ENCODE measurements at regions not wholly inside any gene's neighbourhood (a gene's known extent, or its start where the extent isn't known, plus 50 kb on each side); places are given as distances from the start of the nearest gene placed in this dataset.

DNA sequence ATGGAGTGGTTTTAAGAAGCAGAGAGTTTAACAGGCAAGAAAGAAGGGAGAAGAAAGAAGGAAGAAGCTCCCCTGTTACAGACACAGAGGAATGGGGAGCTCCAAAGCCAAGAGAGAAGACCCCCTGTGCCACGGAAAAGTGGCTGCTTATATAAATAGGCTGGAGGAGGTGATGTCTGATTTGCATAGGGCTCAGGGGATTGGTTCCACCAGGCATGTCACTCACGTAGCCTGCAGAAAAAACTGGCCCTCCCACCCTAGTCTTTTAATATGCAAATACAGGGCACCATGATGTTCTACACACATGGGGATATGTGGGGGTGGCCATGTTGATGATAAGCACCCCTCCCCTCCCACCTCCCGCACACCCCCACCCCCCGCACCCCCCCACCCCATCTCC is 99.6 kb downstream of the ETS2 start:
- TF ChIP-seq EZH2phosphoT487 (IDR thresholded peaks at IDR 0.05; ENCODE audit: low read depth, severe bottlenecking, unreplicated experiment) (no peak), EZH2 (IDR thresholded peaks at IDR 0.05; ENCODE audit: borderline replicate concordance) (no peak)
- TF ChIP-seq, protein P1, sequence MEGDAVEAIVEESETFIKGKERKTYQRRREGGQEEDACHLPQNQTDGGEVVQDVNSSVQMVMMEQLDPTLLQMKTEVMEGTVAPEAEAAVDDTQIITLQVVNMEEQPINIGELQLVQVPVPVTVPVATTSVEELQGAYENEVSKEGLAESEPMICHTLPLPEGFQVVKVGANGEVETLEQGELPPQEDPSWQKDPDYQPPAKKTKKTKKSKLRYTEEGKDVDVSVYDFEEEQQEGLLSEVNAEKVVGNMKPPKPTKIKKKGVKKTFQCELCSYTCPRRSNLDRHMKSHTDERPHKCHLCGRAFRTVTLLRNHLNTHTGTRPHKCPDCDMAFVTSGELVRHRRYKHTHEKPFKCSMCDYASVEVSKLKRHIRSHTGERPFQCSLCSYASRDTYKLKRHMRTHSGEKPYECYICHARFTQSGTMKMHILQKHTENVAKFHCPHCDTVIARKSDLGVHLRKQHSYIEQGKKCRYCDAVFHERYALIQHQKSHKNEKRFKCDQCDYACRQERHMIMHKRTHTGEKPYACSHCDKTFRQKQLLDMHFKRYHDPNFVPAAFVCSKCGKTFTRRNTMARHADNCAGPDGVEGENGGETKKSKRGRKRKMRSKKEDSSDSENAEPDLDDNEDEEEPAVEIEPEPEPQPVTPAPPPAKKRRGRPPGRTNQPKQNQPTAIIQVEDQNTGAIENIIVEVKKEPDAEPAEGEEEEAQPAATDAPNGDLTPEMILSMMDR (IDR thresholded peaks at IDR 0.05; ENCODE audit: poor library complexity): no peak
